ENCODE measurements at regions not wholly inside any gene's neighbourhood (a gene's known extent, or its start where the extent isn't known, plus 50 kb on each side); places are given as distances from the start of the nearest gene placed in this dataset.
"Not testable (repeated sequence)": the region's sequence is repeated elsewhere in the genome, so short reads cannot be mapped to it uniquely, and the experiment has no call there.

GRCh38 chr1:148049115-148049496 lies 103.0 kb downstream of the NBPF11 start:
- DNase-seq: peak in 3 of 10 donors; percentile 33 to 81 (median 59)
- intact Hi-C loops (cut with DNase I): not testable (repeated sequence)

DNA sequence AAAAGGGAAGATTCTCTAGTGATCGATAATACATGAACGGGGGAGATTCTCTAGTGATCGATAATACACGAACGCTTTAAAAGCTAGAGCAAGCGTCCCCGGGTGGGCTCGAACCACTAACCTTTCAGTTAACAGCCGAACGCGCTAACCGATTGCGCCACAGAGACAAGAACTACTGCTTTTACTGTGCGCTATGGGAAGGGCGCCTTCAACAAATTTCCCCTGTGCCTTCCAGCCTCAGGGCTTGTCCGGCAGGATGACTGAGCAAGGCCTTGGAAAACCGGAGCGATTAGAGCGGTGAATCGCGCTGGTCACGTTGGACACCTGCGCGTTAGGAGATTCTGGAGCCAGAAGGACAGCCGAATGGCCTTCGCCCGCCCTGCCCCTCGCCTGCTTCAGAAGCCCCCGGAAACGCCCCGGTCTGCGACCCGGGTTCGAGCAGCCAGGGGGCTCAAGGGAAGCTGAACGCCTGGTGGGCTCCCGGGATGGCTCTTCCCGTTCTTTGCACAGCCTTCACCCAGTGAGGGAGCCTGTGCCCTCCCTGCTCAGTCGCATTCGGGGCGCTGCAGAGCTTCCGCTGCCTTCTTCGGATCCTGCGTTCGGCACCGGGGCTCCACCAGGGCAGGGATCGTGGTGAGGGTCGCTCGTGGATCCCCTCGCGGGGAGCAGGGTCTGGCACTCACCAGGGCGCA lies 103.5 kb downstream of the NBPF11 start:
- intact Hi-C loops (cut with DNase I): not testable (repeated sequence)
- peak in 5 of 10 donors; percentile 4 to 82 (median 78) for DNase-seq

GRCh38 chr1:148045872-148046271 lies 106.2 kb downstream of the NBPF11 start:
- DNase-seq; intact Hi-C loops (cut with DNase I): not testable (repeated sequence)

GRCh38 chr1:148044495-148044894 lies 107.6 kb downstream of the NBPF11 start:
- DNase-seq; intact Hi-C loops (cut with DNase I): not testable (repeated sequence)
